ENCODE measurements at regions not wholly inside any gene's neighbourhood (a gene's known extent, or its start where the extent isn't known, plus 50 kb on each side); places are given as distances from the start of the nearest gene placed in this dataset.

DNA sequence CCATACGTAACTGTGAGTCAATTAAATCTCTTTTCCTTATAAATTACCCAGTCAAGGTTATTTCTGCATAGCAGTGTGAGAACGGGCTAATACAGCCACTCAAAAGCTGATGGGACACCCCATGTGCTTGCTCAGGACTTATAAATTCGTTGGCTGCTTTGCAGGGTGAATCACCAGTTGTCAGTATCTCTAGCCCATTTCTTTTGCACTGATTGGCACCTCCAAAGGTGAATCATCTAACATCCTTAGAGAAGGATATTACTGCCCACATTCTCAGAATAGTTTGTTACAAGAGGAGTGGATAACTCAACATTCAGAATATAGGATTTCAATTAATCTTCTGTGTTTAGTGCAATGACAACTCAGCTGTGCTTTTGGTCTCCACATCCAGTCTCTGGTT, 601.5 kb downstream of the KCNH5 start:
- TF ChIP-seq, protein P1, sequence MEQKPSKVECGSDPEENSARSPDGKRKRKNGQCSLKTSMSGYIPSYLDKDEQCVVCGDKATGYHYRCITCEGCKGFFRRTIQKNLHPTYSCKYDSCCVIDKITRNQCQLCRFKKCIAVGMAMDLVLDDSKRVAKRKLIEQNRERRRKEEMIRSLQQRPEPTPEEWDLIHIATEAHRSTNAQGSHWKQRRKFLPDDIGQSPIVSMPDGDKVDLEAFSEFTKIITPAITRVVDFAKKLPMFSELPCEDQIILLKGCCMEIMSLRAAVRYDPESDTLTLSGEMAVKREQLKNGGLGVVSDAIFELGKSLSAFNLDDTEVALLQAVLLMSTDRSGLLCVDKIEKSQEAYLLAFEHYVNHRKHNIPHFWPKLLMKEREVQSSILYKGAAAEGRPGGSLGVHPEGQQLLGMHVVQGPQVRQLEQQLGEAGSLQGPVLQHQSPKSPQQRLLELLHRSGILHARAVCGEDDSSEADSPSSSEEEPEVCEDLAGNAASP (IDR thresholded peaks at IDR 0.05), result no peak
- TF ChIP-seq ZZZ3 (IDR thresholded peaks at IDR 0.05) (no peak), POLR2A (conservative IDR thresholded peaks at IDR 0.05) (no peak), EZH2 (IDR thresholded peaks at IDR 0.05; ENCODE audit: borderline replicate concordance, low read depth, low read length) (no peak), SIRT6 (IDR thresholded peaks at IDR 0.05; ENCODE audit: low read depth, low read length) (no peak)
- TF ChIP-seq, protein P2, sequence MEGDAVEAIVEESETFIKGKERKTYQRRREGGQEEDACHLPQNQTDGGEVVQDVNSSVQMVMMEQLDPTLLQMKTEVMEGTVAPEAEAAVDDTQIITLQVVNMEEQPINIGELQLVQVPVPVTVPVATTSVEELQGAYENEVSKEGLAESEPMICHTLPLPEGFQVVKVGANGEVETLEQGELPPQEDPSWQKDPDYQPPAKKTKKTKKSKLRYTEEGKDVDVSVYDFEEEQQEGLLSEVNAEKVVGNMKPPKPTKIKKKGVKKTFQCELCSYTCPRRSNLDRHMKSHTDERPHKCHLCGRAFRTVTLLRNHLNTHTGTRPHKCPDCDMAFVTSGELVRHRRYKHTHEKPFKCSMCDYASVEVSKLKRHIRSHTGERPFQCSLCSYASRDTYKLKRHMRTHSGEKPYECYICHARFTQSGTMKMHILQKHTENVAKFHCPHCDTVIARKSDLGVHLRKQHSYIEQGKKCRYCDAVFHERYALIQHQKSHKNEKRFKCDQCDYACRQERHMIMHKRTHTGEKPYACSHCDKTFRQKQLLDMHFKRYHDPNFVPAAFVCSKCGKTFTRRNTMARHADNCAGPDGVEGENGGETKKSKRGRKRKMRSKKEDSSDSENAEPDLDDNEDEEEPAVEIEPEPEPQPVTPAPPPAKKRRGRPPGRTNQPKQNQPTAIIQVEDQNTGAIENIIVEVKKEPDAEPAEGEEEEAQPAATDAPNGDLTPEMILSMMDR (IDR thresholded peaks at IDR 0.05 in 2 of 3, conservative IDR thresholded peaks at IDR 0.05 in 1 of 3; ENCODE audit: insufficient read depth in 2 of 3, low read depth in 1 of 3, low read length in 3 of 3), result no peak
- TF ChIP-seq, protein P3, sequence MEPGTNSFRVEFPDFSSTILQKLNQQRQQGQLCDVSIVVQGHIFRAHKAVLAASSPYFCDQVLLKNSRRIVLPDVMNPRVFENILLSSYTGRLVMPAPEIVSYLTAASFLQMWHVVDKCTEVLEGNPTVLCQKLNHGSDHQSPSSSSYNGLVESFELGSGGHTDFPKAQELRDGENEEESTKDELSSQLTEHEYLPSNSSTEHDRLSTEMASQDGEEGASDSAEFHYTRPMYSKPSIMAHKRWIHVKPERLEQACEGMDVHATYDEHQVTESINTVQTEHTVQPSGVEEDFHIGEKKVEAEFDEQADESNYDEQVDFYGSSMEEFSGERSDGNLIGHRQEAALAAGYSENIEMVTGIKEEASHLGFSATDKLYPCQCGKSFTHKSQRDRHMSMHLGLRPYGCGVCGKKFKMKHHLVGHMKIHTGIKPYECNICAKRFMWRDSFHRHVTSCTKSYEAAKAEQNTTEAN (CRISPR knock-in tag; IDR thresholded peaks at IDR 0.05), result no peak
